OCI-LY1 (cell line): ENCODE measurements at regions not wholly inside any gene's neighbourhood (a gene's known extent, or its start where the extent isn't known, plus 50 kb on each side); places are given as distances from the start of the nearest gene placed in this dataset.

Source experiments
- CTCF ChIP-seq: fragments of 200-600 bp; sonication (generic), shearing (Covaris generic); IDR thresholded peaks from 2 replicates; pipeline ENCODE4 v1.5.1; 2017; ENCODE audit warnings: mild to moderate bottlenecking, antibody characterized with exemption, low read length, moderate library complexity, mixed read lengths
- EZH2 ChIP-seq: fragments of 200-600 bp; sonication (generic), shearing (Covaris generic); IDR thresholded peaks from 2 replicates; pipeline ENCODE4 v1.8.0; 2017; ENCODE audit warnings: borderline replicate concordance, mixed run types, mild to moderate bottlenecking, antibody characterized with exemption, low read length, moderate library complexity, mixed read lengths

- TF ChIP-seq EZH2 (no peak), CTCF (no peak)
Measured at GRCh38 chr3:188102861-188103547, 51.0 kb upstream of the LPP start.
